PFSK-1 (cell line): ENCODE measurements at regions not wholly inside any gene's neighbourhood (a gene's known extent, or its start where the extent isn't known, plus 50 kb on each side); places are given as distances from the start of the nearest gene placed in this dataset.

Experiments used
- FOXP2 ChIP-seq: optimal IDR thresholded peaks from 2 replicates; pipeline ENCODE3; 2011; ENCODE audit warnings: borderline replicate concordance, control low read depth, inconsistent platforms; ENCODE audit not compliant: insufficient read depth; ENCODE audit errors: extremely low read length, extremely low read depth
- POLR2AphosphoS5 ChIP-seq: IDR thresholded peaks from 2 replicates; pipeline ENCODE4 v1.6.1; 2012; ENCODE audit warnings: low read depth, mild to moderate bottlenecking, control low read depth, low read length, moderate library complexity
- SIN3A ChIP-seq: IDR thresholded peaks from 2 replicates; pipeline ENCODE4 v1.6.1; 2012; ENCODE audit warnings: mild to moderate bottlenecking, low read length, moderate library complexity, borderline replicate concordance; ENCODE audit not compliant: insufficient read depth
- TAF1 ChIP-seq: IDR thresholded peaks from 2 replicates; pipeline ENCODE4 v1.6.1; 2012; ENCODE audit warnings: low read length, control low read depth, borderline replicate concordance; ENCODE audit not compliant: insufficient read depth
- TF ChIP-seq, protein P1 (sequence below), 2 experiments: IDR thresholded peaks; 2 replicates each; pipeline versions ENCODE4 v1.6.1 to v1.8.0; 2011 to 2012; ENCODE audit warnings: low read depth in 2 of 2, low read length in 2 of 2, control low read depth in 1 of 2, inconsistent platforms in 1 of 2, mild to moderate bottlenecking in 1 of 2, moderate library complexity in 1 of 2; ENCODE audit not compliant: insufficient read depth in 1 of 2

GRCh38 chr3:31191354-31191753 is 296.9 kb upstream of the GADL1 start:
- no peak for TF ChIP-seq SIN3A
- TF ChIP-seq POLR2AphosphoS5 = no peak
- TF ChIP-seq TAF1 = no peak
- TF ChIP-seq FOXP2 = no peak
- TF ChIP-seq, protein P1, sequence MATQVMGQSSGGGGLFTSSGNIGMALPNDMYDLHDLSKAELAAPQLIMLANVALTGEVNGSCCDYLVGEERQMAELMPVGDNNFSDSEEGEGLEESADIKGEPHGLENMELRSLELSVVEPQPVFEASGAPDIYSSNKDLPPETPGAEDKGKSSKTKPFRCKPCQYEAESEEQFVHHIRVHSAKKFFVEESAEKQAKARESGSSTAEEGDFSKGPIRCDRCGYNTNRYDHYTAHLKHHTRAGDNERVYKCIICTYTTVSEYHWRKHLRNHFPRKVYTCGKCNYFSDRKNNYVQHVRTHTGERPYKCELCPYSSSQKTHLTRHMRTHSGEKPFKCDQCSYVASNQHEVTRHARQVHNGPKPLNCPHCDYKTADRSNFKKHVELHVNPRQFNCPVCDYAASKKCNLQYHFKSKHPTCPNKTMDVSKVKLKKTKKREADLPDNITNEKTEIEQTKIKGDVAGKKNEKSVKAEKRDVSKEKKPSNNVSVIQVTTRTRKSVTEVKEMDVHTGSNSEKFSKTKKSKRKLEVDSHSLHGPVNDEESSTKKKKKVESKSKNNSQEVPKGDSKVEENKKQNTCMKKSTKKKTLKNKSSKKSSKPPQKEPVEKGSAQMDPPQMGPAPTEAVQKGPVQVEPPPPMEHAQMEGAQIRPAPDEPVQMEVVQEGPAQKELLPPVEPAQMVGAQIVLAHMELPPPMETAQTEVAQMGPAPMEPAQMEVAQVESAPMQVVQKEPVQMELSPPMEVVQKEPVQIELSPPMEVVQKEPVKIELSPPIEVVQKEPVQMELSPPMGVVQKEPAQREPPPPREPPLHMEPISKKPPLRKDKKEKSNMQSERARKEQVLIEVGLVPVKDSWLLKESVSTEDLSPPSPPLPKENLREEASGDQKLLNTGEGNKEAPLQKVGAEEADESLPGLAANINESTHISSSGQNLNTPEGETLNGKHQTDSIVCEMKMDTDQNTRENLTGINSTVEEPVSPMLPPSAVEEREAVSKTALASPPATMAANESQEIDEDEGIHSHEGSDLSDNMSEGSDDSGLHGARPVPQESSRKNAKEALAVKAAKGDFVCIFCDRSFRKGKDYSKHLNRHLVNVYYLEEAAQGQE (IDR thresholded peaks at IDR 0.05; ENCODE audit: insufficient read depth in 1 of 2, low read depth in 2 of 2, low read length in 2 of 2) = no peak

DNA sequence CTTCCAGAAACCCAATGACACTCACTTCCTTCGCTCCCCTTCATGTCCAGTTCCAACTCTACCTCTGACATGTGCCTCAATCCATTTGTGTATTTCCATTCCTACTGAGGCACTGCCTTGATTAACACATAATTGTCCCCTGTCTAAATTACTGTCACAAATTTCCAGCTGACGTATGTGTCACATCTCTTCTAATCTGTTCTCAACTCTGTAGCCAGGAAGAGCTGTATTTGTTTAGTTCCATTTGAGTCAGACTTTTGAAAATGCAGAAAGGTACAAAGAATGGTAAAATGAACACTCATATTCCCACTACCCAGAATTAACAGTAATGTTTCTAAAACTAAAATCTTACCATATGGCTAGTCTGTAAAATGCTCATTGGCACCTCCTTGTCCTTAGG is 299.0 kb upstream of the GADL1 start:
- TF ChIP-seq SIN3A = no peak
- TF ChIP-seq TAF1 = no peak
- TF ChIP-seq, protein P1 (IDR thresholded peaks at IDR 0.05; ENCODE audit: insufficient read depth in 1 of 2, low read depth in 2 of 2, low read length in 2 of 2) = no peak
- TF ChIP-seq FOXP2 = no peak
- TF ChIP-seq POLR2AphosphoS5 = no peak

DNA sequence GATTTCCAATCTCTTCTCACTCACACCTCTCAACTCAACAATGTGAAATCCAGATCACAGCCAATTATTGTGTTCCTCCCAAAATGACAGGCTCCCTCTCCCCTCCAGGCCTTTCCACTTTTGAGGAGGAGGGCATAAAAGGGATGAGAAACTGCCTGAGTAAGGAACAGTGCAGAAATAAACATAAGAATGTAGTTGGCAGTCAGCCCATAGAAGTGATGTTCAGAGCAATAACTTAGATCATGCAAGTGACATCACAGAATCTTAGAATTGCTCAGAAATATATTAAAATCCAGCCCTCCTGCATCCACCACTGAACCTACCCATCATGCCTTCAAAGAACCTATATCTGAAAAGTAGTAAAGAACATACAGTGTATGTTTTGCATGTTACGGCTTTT is 299.4 kb upstream of the GADL1 start:
- no peak for TF ChIP-seq FOXP2
- TF ChIP-seq SIN3A = no peak
- TF ChIP-seq, protein P1 (IDR thresholded peaks at IDR 0.05; ENCODE audit: insufficient read depth in 1 of 2, low read depth in 2 of 2, low read length in 2 of 2) = no peak
- no peak for TF ChIP-seq POLR2AphosphoS5
- TF ChIP-seq TAF1 = no peak

DNA sequence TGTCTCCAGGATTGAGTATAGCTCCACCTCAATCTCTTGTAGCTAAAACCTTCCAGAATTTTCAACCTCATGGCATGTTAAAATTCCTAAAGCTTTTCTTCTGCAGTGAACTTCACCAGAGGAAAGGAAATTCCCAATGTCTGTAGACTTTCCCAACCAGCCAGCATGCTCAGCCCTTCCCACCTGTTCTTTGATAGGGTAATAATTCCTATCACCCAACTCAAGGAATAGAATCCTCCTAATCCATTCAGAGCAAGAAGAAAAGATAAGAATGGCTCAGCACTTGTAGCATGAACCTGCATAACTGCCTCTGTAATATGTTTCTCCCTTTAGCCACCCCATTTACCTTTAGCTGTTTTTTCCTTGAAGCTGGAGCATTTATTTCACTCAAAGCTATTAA is 301.8 kb upstream of the GADL1 start:
- TF ChIP-seq SIN3A (no peak), POLR2AphosphoS5 (no peak)

DNA sequence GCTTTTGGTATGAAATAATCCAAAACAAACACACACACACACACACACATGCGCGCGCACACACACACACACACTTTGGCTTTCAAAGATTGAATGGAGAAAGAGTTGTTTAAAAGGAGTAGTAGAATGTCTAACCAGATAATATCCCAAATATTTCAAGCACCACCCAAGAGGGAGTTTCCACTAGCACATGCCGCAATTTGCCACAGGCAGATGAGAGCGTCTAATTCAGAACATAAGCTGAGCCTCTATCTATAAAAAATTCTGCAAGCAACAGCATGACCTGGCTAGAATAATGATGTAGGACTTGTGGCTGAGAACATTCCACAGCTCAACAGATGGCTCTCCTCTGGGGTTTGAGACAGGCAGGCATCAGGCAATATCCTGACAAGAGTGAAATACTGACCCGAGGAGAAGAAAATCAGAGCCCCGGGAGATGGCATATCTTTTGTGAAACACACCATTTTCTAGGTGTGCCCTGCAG is 302.5 kb upstream of the GADL1 start:
- TF ChIP-seq TAF1 (no peak), POLR2AphosphoS5 (no peak), FOXP2 (no peak)
- TF ChIP-seq, protein P1 (IDR thresholded peaks at IDR 0.05; ENCODE audit: insufficient read depth in 1 of 2, low read depth in 2 of 2, low read length in 2 of 2) = no peak
